Glomerular endothelial cell (primary cell): ENCODE measurements at regions not wholly inside any gene's neighbourhood (a gene's known extent, or its start where the extent isn't known, plus 50 kb on each side); places are given as distances from the start of the nearest gene placed in this dataset.

Experiments
- DNase-seq: peaks from one replicate; pipeline ENCODE4 v3.0.0-alpha.2; 2011; ENCODE audit warnings: low read depth, low spot score; ENCODE audit errors: extremely low read depth

DNA sequence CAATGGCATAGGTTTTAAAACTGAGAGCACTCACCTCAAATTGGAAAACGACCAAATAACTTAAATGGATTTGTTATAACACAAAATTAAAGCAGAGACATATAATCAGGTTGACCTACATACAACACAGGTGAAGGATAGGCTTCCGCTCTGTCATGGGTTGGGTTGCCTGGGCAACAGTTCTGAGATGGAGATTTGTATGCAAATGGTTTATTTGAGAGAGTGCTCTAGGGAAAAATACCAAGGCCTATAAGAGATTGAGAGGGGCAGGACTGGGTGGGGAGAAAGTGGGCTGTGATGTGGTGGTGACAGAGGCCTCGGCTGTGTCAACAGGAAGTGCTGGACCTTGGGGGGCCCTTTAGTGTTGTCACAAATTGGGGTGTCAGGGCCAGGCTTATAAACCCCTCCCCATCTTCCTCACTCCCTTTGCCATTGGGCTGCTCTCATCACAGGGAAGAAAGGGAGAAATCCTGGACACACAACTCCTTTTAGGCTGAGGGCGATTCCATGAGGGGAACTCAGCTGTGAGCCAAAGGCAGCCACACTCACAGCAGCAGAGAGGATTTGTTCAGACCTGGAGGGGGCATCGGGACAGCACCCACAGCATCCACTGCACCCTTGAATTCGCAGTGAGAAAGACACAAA lies 105.4 kb upstream of the LYZL1 start:
- DNase-seq: no peak

DNA sequence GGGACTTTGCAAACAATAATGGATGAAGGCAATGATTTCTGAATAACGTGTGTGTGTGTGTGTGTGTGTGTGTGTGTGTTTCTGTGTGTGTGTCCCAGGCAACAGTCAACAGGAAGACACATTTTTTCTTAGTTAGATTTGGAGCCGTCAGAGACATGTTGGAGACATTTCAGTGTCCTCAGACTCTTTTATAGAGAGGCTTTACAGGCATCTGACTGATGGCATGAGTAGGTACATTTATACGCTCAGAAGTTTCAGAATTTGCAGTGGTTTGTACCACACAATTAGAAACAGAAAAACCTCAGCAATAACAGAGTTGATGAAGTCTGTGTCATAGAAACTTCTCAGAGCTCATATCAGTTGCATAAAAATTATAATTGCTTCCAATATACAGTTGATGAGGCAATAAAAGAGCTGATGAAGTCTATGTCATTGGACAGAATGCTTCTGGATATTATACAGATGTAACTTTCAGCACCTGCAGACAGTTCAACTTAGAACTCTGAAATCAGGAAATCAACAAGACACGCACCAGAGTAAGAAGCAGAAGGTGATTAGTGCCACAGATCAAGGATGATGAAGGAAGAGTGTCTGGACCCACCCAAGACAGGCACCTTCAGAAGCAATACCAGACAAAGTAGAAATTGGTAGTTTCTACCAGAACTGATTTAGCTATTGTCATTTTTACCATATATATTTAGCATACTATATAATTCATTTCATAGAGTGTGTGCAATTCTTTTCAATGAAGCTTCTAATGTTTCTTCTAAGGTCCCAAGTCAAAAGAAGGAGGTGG lies 104.5 kb upstream of the LYZL1 start:
- DNase-seq: no peak

DNA sequence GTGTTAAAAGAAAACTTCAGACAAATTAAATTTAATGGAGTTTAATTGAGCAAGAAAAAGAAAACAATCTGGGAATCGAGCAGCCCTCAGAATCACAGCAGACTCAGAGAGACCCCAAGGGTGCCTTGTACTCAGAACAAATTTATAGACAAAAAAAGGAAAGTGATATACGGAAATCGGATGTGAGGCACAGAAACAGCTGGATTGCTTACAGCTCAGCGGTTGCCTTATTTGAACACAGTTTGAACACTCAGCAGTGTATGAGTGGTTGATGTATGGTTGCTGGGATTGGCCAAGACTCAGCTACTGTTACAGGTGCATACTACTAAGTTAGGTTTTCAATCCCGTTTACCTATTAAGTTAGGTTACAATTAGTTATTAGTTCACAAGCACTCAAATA lies 103.8 kb upstream of the LYZL1 start:
- DNase-seq: no peak

DNA sequence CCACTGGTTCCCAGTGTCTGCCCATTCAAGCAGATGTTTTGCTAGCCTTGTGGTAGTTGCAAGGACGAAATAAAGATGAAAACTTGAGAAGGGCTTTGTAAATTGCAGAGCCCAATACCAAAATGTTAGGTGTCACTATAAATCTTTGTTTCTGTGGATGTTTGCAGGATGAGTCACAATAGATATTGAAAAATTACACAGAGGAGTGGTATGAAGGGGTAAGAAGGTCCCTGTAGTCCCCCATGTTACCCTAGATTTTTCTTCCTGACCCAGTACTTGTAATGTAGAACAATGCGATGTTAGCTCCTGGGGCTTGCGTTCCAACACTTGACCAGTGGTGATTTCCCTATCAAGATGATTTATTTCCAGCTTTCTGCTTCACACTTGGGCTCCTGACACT lies 102.6 kb upstream of the LYZL1 start:
- no peak for DNase-seq

DNA sequence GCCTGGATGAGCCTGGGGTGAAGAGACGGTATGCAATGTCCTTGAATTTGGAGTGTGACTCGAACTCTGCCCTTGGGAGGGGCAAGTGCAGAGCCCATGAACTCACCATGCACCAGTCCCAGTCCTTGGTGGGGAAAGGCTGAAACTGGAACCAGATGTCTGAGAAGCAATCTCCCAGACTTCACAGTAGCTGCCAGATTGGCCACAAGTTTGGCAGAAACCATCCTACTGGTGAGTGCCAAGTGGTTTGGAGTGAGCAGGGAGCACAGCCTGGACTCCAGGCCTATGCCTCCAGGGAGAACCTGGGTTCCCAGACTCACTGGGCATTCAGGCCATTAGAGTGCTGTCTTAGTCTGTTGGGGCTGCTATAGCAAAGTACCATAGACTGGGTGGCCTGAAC lies 99.6 kb upstream of the LYZL1 start:
- DNase-seq: no peak

- no peak for DNase-seq
These were observed 97.2 kb upstream of the LYZL1 start for GRCh38 chr10:29191674-29192073.

DNA sequence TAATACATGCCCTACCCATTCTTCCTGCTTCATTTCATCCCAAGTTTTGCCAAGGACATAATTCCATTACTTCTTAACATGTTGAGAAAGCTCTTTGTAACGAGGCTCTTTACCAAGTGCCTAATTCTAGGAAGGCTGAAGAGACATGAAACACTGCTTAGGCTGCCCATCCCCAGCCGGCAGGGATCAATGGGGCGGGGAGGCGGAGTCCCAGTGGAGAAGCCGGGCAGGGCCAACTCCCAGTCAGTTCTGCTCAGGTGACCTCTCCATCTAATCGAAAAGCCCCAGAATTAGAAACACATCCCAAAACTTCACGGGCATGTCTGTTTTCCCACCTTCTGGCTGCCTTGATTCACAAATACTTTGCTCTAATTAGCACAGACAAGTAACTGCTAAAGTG lies 89.5 kb upstream of the LYZL1 start:
- DNase-seq: no peak

- DNase-seq: no peak
These were observed 88.8 kb upstream of the LYZL1 start for GRCh38 chr10:29199941-29200679.

DNA sequence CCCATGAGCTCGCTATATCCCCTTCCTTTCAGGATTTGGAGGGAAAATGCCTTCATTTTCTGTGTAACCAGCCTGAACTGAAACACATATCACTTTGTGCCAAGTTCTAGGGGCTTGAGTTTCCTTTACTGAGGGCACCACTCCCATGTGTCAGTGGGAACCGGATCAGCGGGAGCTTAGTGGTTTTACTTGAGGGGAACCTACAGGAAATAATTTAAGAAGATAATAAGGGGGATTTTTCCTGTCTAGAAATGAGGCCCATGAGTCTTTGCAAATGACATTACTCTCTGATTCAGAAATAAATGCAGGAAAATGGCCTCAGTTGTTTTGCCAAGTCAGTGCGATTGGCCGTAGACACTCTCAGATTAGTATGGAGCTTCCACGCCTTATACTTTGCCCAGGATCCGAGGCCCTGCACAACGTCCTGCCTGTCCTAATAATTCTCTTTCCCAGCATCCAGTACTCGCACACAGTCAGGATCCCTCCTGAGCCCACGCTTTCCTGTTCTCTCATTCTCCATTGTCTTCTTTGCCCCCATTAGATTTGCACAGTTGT lies 86.4 kb upstream of the LYZL1 start:
- DNase-seq: no peak

GRCh38 chr10:29203432-29203831 lies 85.4 kb upstream of the LYZL1 start:
- no peak for DNase-seq

DNA sequence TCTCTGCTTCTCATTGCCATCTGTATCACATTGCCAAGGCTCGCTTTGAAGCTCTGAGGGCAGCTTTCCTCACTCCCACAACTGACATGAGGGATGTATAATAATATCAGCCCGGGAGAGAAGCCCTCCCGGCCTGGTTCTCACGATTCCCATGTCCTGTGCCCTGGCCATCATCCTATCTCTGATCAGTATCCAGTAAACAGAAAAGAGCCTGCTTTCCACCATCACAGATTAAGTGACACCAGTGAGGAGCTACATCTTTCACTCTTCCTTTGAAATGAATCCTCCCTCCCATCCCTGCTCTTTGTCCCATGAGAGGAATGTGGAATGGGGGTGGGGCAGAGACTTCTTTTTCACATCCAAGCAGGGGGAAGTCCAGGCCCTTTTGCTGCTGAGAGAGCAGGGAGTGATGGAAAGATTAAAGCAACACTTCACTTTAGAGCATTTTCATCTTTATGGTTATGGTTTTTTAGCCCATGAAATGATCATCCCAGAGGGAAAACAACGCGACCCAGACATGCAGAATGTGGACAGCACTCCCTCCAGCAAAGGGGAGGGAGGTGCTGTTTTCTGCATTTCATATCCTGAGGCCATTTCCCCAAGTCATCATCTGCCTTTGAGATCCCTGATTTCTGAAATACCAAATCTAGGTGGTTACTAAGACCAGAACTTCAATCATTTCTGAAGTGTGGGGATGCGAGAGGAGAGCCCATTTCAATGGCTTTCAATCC lies 84.6 kb upstream of the LYZL1 start:
- DNase-seq: no peak

- DNase-seq: no peak
These were observed 83.1 kb upstream of the LYZL1 start for GRCh38 chr10:29205787-29206186.

DNA sequence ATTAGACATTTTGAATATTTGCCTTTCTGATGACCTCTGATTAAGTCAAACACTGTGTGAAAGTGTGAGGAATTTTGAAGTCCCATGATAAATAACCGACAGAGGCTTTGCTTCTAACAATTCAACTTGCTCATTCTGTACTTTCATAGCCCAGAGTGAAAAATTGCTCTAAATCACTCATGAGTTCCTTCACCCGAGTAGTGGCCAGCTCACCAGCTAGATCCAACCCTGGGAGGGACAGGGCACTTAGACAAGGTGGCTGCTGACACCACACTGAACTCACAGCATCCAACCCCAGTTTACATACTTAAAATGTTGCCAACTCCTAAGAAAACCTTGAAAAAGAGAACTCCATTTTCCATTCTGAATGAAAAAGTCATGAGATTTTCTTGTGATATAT lies 80.0 kb upstream of the LYZL1 start:
- DNase-seq: no peak

- DNase-seq: no peak
These were observed 79.0 kb upstream of the LYZL1 start for GRCh38 chr10:29209830-29210229.

- DNase-seq: no peak
These were observed 78.5 kb upstream of the LYZL1 start for GRCh38 chr10:29210266-29210868.

DNA sequence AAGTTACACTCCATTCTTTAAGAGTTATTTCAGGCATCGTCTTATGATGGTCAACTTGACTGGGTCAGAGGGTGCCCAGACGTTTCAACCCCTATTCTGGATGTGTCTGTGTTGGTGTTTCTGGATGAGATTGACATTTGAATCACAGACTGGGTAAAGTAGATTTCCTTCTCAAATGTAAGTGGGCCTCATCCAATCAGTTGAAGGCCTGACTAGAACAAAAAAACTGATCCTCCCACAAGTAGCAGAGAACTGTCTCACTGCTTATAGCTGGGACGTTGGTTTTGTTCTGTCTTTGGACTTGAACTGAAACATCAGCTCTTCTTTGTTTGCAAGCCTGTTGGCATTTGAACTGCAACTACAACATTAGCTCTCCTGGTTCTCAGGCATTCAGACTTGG lies 76.3 kb upstream of the LYZL1 start:
- DNase-seq: no peak

- no peak for DNase-seq
These were observed 74.3 kb upstream of the LYZL1 start for GRCh38 chr10:29214551-29214950.

GRCh38 chr10:29217292-29217738 lies 71.6 kb upstream of the LYZL1 start:
- no peak for DNase-seq

- no peak for DNase-seq
These were observed 65.5 kb upstream of the LYZL1 start for GRCh38 chr10:29223326-29223725.

DNA sequence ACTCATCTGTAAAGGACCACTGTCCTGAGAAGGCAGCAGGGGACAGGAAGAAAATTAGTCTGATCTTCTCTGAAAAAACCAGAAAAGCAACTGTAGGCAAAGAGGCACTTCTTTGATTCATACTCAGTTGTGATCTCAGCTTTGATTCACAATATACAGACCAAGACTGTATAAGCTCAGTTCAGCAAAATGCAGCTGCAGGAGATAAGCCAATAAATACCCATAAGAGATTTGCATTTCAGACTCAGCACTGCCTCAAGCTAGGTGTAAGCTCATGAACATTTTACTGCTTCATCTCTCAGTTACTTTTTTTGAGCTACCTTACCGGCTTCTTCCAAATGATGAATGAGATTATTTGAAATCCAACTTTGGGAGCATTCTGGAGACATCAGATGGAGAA lies 64.2 kb upstream of the LYZL1 start:
- DNase-seq: no peak
